D721Med (cell line): ENCODE measurements at regions not wholly inside any gene's neighbourhood (a gene's known extent, or its start where the extent isn't known, plus 50 kb on each side); places are given as distances from the start of the nearest gene placed in this dataset.

Source experiments
- DNase-seq: peaks from one replicate; pipeline ENCODE4 v3.0.0; 2011; ENCODE audit warnings: low spot score; ENCODE audit not compliant: insufficient read length
- FAIRE-seq: peaks from 2 replicates; lab custom pipeline; 2011; peaks lifted over from hg19 to GRCh38; lab: Jason Lieb, UNC
- TF ChIP-seq, protein P1 (sequence below): IDR thresholded peaks from 2 replicates; pipeline ENCODE4 v1.5.1; 2012; ENCODE audit warnings: mild to moderate bottlenecking, control low read depth; ENCODE audit not compliant: insufficient read depth; ENCODE audit errors: missing control alignments

DNA sequence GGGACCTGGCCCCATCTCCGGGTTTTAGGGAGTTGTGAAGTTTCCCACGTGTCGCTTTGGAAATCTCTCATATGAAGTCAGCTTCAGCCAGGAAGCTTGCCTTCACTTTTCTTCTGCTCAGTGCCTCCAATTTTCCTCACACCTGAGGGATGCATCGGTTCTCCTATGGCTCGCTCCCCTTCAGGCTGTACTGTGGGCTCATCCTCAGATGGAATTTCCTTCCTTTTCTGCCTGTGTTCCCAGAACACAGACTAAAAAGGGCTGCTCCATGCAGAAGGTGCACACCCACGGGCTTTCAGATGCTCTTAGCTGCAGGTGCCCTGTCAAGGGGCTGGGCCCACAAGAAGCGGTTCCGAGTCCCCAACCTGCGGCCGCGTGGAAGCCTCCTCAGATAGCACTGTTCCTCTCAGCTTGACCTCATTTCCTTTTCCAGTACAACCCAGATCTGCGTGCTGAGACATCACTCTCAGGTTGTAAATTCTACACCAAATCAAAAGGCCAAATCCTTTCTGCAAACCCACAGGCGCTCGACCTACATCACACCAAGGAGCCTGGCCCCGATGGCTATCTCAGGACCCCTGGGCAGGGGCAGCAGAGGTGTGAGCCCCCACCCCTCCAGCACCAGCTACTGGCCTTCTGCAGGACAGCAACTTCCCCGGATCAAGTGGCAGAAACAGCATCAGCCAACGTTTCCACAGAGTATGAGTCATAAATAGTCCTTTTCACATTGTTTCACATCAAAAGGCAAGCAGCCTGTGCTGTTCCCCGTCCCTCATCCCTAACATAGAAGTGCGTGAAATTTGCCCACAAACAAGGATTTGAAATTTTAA is 275.9 kb downstream of the ZNF536 start:
- FAIRE-seq, result no peak
- TF ChIP-seq, protein P1, sequence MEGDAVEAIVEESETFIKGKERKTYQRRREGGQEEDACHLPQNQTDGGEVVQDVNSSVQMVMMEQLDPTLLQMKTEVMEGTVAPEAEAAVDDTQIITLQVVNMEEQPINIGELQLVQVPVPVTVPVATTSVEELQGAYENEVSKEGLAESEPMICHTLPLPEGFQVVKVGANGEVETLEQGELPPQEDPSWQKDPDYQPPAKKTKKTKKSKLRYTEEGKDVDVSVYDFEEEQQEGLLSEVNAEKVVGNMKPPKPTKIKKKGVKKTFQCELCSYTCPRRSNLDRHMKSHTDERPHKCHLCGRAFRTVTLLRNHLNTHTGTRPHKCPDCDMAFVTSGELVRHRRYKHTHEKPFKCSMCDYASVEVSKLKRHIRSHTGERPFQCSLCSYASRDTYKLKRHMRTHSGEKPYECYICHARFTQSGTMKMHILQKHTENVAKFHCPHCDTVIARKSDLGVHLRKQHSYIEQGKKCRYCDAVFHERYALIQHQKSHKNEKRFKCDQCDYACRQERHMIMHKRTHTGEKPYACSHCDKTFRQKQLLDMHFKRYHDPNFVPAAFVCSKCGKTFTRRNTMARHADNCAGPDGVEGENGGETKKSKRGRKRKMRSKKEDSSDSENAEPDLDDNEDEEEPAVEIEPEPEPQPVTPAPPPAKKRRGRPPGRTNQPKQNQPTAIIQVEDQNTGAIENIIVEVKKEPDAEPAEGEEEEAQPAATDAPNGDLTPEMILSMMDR, result no peak
- DNase-seq, result no peak

DNA sequence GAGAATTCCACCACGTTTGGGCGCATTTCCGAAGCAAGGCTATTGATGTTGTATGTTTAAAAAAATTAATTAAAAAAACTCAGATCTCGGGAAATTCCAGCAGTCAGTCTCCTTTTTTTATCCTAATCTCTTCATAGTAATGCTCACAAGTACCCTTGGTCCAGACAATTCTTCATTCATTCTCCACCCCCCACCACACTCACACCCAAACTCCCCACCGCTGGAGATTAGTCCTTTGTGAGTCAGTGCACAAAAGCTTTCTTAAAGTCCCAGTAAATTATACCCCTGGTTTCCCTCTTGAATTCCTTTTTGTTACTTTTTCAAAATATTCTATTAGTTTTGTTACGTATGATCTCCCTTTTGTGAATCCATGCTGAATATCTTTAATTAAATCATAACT is 274.6 kb downstream of the ZNF536 start:
- TF ChIP-seq, protein P1, result no peak
- no peak for FAIRE-seq

DNA sequence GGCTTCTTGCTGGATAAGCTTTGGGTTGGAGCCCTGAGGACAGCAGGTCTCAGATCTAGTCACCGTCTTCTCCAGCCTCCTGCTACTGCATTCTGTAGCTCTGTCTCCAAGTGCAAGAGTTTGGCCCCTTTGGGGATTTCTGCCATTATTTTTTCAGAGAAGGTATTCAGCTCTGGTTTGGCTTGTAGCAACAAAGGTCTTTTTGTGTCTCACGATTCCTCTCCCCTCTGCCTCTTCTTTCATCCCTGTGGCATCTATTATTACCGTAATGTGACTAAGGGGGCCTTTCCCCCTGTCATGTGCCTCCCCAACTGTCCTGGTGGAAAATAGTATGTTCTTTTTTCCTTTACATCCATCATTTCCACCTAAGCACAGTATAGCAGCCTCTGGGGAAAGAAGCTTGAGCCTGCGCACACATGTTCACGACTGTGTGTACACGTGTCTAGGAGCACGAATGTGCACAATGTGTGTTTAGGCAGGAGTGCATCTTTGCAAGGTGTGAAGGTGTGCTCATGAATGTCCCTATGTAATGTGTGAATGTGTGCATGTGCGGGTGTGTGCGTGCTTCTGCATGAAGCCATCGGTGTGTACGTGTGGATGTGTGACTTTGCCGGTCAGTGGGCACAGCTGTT is 273.9 kb downstream of the ZNF536 start:
- FAIRE-seq, result no peak
- DNase-seq, result no peak
- TF ChIP-seq, protein P1, result no peak

More for the DNA sequence above, 274.6 kb downstream of the ZNF536 start:
- DNase-seq, result no peak

DNA sequence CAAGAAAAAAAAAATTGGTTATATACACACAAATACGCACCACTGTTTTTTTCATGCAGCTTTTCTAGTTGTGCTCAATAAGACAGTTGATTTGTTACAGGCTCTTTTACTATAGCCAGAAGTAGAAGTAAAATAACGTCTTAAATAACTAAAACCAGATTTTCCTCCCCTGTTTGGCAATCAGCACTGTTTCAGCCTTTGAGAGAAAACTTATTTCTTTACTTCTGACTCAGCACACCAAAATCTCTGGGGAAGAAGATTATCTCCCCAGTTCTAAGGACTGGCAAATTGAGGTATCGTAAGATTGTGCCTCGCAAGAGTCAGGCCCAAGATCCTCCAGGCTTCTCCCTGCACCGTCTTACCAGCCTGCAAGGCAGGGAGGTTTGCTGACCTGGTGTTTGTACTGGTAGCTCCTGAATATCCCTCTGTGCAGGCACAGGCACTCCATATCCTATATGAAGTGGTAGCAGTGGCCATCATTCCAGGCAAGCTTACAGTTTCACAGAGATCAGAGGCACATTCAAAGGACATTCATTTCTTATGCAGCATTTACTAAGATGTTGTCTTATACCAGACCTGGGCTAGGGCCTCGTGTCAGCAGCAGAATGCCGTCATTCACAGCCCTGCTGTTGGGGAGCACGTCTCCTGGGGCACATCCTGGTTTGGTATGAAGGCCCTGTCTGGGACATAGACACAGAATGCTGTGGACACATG is 268.2 kb downstream of the ZNF536 start:
- TF ChIP-seq, protein P1, result no peak
- DNase-seq, result no peak
- no peak for FAIRE-seq

DNA sequence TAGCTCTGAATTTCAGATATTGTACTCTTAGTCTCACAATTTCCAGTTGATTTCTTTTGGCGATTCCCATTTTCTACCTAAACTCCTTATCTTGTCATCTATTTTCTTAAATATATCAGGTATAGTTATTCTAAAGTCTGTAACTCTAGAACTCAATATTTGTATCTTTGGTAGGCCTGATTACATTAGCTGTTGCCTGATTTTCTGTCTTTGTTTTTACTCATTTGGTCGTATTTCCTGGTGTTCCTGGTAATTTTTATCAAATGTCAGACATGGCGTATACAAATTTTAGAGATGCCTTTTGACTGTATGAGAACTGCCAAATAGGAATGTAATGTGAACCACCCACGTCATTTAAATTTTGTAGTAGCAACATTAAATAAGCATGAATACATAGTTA is 266.7 kb downstream of the ZNF536 start:
- FAIRE-seq (no peak), DNase-seq (no peak)
- TF ChIP-seq, protein P1, result no peak

DNA sequence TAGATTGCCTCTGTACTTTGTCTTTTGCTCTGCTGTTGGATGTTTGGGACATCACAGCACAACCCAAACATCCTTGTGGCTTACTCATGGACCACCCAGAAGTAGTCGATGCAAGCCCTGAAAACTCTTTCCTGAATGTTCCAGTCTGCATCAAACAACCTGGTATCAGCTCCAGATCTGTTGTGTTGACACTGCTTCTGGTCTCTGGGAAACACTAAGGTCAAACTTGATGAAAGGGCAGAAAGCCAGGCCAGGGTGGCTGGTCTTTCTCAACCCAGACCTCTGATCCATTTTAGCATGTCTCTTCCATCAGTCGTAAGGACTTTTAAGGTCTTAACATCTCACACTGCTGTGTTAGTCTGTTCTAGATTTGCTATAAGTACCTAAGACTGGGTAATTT is 265.7 kb downstream of the ZNF536 start:
- no peak for FAIRE-seq
- TF ChIP-seq, protein P1, result no peak
- no peak for DNase-seq
